Mesothelial cell of epicardium (in vitro differentiated cells): ENCODE measurements at regions not wholly inside any gene's neighbourhood (a gene's known extent, or its start where the extent isn't known, plus 50 kb on each side); places are given as distances from the start of the nearest gene placed in this dataset.
"Not testable (repeated sequence)": the region's sequence is repeated elsewhere in the genome, so short reads cannot be mapped to it uniquely, and the experiment has no call there.

ENCODE experiments used
- DNase-seq, 2 experiments: peaks; one replicate each; pipeline ENCODE4 v3.0.0; 2021; ENCODE audit warnings: low spot score in 2 of 2; ENCODE audit not compliant: unreplicated experiment in 2 of 2
- H3K27ac Mint-ChIP-seq: 2 replicates; pipeline ENCODE4 v1.8.0; 2021; ENCODE audit warnings: mixed read lengths
- H3K27me3 Mint-ChIP-seq: 2 replicates; pipeline ENCODE4 v1.8.0; 2021; ENCODE audit warnings: low read depth, mixed read lengths
- H3K36me3 Mint-ChIP-seq: 2 replicates; pipeline ENCODE4 v1.8.0; 2021; ENCODE audit warnings: mixed read lengths
- H3K4me1 Mint-ChIP-seq: 2 replicates; pipeline ENCODE4 v1.8.0; 2021; ENCODE audit warnings: mixed read lengths
- H3K4me3 Mint-ChIP-seq: 2 replicates; pipeline ENCODE4 v1.8.0; 2021; ENCODE audit warnings: mild to moderate bottlenecking, moderate library complexity, mixed read lengths
- H3K9me3 Mint-ChIP-seq: 2 replicates; pipeline ENCODE4 v1.8.0; 2021; ENCODE audit warnings: mixed read lengths
- CTCF ChIP-seq: fragments of 200-600 bp; sonication (generic); IDR thresholded peaks from one replicate; pipeline ENCODE4 v1.5.0; 2021; ENCODE audit warnings: antibody characterized with exemption; ENCODE audit not compliant: unreplicated experiment

GRCh38 chr3:106466881-106467280 is 598.1 kb upstream of the CBLB start:
- Mint-ChIP-seq H3K36me3 (peaks cover 4% of the 10 kb centered on the region), H3K9me3 (peaks cover 45% of the 10 kb centered on the region), H3K4me1 (peaks cover 4% of the 10 kb centered on the region), H3K4me3 (no peak overlapping the region), H3K27me3 (no peaks in the 10 kb centered on the region), H3K27ac (no peak overlapping the region)
- DNase-seq: no peak
- no peak for TF ChIP-seq CTCF

GRCh38 chr3:106473576-106474475 is 605.0 kb upstream of the CBLB start:
- DNase-seq: no peak
- H3K9me3 Mint-ChIP-seq: peaks cover 48% of the 10 kb centered on the region
- no peak for TF ChIP-seq CTCF
- H3K27ac Mint-ChIP-seq: no peak overlapping the region
- H3K36me3 Mint-ChIP-seq: peaks cover 4% of the 10 kb centered on the region
- H3K27me3 Mint-ChIP-seq: no peaks in the 10 kb centered on the region
- no peak overlapping the region for H3K4me3 Mint-ChIP-seq
- H3K4me1 Mint-ChIP-seq: peaks cover 8% of the 10 kb centered on the region

GRCh38 chr3:106482451-106482850 is 613.6 kb upstream of the CBLB start:
- Mint-ChIP-seq H3K4me1 (peaks cover 5% of the 10 kb centered on the region), H3K4me3 (no peak overlapping the region), H3K9me3 (peaks cover 26% of the 10 kb centered on the region), H3K27me3 (no peaks in the 10 kb centered on the region), H3K27ac (no peak overlapping the region), H3K36me3 (peaks cover 3% of the 10 kb centered on the region)
- TF ChIP-seq CTCF: no peak
- DNase-seq: no peak

GRCh38 chr3:106485217-106485616 is 616.4 kb upstream of the CBLB start:
- Mint-ChIP-seq H3K36me3 (no peaks in the 10 kb centered on the region), H3K9me3 (peaks cover 6% of the 10 kb centered on the region), H3K4me1 (peaks cover 11% of the 10 kb centered on the region), H3K27me3 (no peaks in the 10 kb centered on the region), H3K4me3 (no peak overlapping the region), H3K27ac (no peak overlapping the region)
- DNase-seq: no peak
- no peak for TF ChIP-seq CTCF

DNA sequence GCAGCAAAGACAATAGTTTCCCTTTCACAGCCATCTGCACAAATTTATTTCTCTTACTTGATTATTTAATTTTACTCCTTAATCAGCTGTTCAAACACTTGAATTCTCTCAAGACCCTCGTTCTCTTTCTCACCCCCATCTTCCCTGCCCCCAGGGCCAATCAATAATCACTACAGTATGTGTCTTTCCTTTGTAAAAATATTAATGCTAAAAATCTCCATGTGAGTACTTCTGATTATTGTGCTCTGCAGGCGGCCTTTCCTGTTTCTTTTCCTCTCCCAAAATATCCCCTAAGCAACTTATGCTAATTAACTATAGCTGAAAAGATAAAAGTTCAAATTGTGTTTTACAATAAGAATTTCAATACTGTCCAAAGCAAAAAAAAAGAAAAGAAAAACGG is 617.0 kb upstream of the CBLB start:
- peaks cover 11% of the 10 kb centered on the region for H3K4me1 Mint-ChIP-seq
- H3K27me3 Mint-ChIP-seq: no peaks in the 10 kb centered on the region
- peaks cover 6% of the 10 kb centered on the region for H3K9me3 Mint-ChIP-seq
- no peak overlapping the region for H3K4me3 Mint-ChIP-seq
- DNase-seq: no peak
- H3K36me3 Mint-ChIP-seq: no peaks in the 10 kb centered on the region
- no peak for TF ChIP-seq CTCF
- peak overlapping the region; percentile 7 for H3K27ac Mint-ChIP-seq

- not testable (repeated sequence) for H3K27ac Mint-ChIP-seq, H3K4me3 Mint-ChIP-seq
Observed at GRCh38 chr3:106486945-106487639, 618.3 kb upstream of the CBLB start.

More at GRCh38 chr3:106486945-106487639, 618.3 kb upstream of the CBLB start:
- H3K27me3 Mint-ChIP-seq, H3K9me3 Mint-ChIP-seq, DNase-seq, H3K36me3 Mint-ChIP-seq: not testable (repeated sequence)
- peaks cover 11% of the 10 kb centered on the region for H3K4me1 Mint-ChIP-seq
